NCI-H2171 treated with DMSO at 0.1 percent for 48 hours (cell line): ENCODE measurements at regions not wholly inside any gene's neighbourhood (a gene's known extent, or its start where the extent isn't known, plus 50 kb on each side); places are given as distances from the start of the nearest gene placed in this dataset.
A peak's percentile ranks its signal among the peaks of the same experiment; 100 is the strongest.

Experiments
- DNase-seq: peaks from one replicate; lab custom pipeline; 2025; lab: John Stamatoyannopoulos, UW

DNA sequence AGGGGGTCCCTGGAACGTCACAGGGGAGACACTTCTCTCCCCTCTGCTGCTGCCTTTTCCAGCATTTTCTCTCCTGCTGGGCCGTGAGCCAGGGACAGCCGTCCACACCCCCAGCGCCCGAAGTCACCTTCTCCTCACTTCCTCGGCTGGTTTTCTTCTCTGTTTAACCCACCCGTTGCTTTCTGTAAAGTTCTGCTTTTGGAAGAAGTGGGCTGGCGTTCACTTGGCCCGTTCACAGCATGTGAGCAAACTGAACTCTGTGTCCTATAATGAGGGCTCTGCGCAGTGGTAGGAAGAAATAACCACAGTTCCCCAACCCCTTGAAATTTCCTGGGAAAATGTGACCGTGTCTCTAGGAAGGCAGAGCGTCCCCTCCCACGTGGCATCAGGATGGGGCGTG lies 187.0 kb upstream of the HDAC4 start:
- DNase-seq, result no peak

DNA sequence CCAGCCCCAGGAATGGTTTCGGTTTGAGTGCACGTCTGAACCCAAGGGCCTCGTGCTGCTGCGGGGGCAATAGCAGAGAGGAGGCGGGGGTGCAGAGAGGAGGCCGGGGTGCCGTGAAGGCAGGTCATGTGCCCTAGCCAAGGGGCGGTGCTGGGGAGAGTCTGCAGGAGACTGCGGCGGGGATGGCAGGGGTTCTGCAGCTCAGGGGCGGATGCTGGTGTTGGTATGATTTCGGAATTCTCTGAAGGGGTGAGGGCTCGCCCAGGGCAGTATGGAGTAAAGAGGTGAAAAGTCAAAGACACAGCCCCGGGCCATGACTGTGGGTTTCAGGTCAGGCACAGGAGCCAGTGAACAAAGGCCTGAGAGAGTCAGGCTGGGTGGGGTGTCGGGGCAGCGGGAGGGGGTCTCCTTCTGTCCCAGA lies 186.5 kb upstream of the HDAC4 start:
- no peak for DNase-seq

- no peak for DNase-seq
Measured at GRCh38 chr2:239586651-239587310, 186.0 kb upstream of the HDAC4 start.

DNA sequence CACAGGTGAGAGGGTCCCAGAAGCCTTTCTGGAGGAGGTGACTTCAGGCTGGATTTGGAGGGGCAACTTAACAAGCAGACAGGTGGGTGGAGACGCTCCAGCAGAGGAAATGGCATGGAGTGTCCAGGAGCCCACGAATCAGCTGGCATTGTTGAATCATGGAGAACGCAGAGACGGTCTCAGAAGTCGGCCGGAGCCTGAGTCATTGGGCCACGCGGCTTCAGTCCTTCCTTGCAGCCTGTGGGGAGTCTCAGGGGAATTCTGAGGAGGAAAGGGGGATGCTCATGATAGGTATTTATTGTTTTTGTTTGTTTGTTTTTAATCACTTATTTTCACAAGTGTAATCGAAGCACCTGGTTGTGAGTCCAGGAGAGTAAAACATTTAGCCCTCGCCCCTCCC lies 184.6 kb upstream of the HDAC4 start:
- no peak for DNase-seq

- DNase-seq, result no peak
Measured at GRCh38 chr2:239584986-239585385, 184.2 kb upstream of the HDAC4 start.

GRCh38 chr2:239583879-239584859 lies 183.3 kb upstream of the HDAC4 start:
- no peak for DNase-seq

DNA sequence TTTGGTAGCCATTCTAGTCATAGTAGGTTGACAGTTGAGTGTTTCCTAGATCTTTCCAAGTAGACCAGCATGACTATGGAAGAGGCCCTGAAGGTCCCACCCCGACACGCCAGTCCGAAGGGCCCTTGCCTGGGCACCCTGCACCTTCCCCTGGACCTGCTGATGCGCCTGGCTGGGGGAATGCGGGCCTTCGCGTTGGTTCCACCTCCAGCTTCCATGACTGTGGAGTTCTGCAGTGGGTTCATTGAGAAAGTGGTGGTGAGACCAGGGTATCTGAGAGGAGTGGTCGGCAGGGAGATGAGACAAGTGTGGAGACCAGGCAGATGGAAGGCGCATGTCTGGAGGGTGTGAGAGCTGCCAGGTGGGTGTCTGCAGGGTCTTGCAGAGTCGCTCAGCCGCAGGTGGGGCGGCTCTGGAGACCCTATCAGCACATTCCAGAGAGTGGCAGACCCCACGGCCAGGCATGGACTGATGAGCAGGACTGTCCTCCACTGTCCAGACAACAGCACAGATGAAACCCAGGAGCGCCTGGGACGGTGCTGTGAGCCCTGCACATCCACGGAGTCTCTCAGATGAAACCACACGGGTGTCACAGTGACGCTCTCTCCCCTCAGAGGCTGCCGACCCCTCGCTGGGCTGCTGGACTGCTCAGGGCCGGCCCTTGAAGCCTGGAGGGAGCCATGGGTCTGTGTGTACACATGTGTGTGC lies 182.5 kb upstream of the HDAC4 start:
- no peak for DNase-seq

GRCh38 chr2:239582476-239582875 lies 181.7 kb upstream of the HDAC4 start:
- no peak for DNase-seq

DNA sequence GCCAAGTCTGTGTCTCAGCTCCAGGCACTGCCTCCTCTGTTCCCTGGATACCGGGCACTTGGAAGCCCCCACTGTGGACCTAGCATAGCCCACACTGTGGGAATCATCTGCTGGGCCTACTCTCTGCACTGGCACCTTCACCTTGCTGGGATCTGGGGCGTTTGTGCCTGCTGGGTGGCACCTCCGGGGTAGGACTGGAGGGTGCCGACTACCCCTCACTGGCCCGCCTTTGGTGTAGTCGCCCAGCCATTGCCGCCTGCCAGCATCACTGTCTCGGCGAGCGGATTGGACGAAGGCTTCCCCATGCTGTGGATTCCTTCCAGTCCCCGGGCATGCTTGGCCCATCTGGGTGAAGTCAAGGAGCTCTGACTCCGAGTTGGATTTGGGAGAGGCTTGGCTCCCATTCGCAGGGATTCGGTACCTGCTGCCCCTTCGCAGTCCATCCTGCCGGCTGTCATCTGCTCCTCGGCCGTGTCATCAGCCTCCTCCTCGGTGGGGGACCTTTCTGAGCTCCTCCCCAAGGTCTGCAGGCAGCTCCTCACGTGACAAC lies 180.6 kb upstream of the HDAC4 start:
- no peak for DNase-seq

GRCh38 chr2:239580199-239580527 lies 179.3 kb upstream of the HDAC4 start:
- DNase-seq, result no peak

GRCh38 chr2:239579524-239580198 lies 178.8 kb upstream of the HDAC4 start:
- no peak for DNase-seq

GRCh38 chr2:239579081-239579480 lies 178.3 kb upstream of the HDAC4 start:
- no peak for DNase-seq

DNA sequence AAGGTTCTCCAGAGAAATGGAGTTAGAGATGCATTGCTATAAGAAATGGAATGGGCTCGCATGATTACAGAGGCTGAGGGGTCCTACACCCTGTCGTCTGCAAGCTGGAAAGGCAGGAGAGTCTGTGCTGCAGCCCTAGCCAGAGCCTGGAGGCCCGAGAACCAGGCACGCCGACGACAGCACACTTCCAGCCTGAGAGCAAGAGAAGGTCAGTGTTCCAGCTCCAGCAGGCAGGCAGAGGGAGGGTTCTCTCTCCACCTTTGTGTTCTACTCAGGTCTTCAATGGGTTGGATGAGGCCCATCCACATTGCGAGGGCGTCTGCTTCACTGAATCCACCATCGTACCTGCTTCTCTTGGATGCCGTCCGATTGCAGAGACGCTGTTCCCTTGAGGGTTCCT lies 177.6 kb upstream of the HDAC4 start:
- no peak for DNase-seq

DNA sequence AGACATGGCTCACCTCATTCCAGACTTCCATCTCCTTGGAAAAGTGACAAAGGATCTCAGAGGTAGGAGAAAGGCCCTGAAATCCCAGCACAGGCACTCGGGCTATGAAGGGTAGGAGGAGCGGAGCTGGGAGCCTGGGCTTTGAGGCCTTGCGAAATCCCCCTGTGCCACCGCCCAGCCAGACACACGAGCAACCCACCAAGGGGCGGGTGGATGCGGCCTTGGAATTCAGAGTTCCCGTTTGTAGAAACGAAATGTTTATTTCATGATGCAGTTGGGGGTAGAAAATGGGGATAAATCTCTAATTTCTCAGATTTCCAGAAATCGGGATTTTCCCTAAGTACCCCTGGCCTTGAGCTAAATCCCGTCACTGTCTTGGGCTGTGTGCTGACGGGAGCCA lies 177.1 kb upstream of the HDAC4 start:
- no peak for DNase-seq

GRCh38 chr2:239576784-239577685 lies 176.2 kb upstream of the HDAC4 start:
- peak; percentile 80 for DNase-seq

DNA sequence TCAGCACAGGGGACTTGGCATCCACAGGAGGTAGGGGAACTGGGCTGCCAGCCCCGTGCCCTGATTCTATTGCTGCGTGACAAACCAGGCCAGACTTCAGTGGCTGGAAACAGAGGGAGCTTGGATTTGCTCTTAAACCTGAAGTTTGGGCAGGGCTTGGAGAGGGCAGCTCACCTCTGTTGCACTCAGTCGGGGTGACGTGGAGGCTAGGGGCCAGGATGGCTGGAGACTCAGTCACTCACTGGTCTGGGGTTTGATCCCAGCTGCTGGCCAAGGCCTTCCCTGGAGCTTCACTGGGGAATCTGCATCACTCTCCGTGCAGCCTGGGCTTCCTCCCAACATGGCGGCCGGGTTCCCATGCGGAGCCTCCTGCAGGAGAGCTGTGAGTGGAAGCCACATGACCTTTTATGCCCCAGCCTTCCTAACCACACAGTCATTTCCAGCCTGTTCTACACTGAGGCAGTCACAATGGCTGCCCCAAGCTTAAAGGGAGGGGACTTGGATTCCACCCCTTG lies 175.2 kb upstream of the HDAC4 start:
- DNase-seq, result no peak

DNA sequence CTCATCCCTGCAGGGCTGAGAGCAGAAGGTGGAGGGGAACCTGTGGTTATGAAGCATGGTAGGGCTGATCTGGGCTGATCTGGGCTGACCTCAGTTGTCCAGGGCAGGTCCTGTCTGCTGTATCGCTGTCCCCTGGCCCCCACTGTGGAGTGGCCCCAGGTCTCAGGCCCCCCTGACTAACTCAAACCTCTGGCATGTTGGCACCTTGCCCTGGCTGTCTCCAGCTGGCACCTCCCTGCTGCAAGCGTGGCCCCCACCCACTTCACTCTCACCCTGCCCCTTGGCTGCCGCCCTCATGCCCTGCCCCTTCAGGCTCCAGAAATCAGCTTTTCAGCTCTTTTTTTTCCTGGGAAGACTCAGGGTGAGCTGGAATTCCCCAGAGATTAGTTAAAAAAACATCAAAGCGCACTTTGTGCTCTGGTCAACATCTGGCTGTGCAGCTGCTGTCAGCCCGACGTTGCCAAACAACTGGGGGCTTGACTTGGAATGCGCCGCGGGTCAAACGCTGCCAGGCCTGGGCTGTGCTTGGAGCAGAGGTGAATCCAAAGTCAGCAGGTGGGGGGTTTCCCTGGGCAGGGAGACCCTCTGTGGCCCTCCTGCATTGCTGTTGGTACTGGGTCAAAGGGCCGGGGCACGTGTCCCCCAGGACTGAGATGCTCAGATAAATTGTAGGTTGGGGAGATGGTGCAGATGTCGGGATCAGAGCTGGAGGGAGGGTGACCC lies 173.8 kb upstream of the HDAC4 start:
- no peak for DNase-seq

GRCh38 chr2:239574054-239574433 lies 173.2 kb upstream of the HDAC4 start:
- DNase-seq, result no peak

GRCh38 chr2:239570971-239571520 lies 170.2 kb upstream of the HDAC4 start:
- DNase-seq, result no peak
